H1 (cell line): ENCODE measurements at regions not wholly inside any gene's neighbourhood (a gene's known extent, or its start where the extent isn't known, plus 50 kb on each side); places are given as distances from the start of the nearest gene placed in this dataset.

Experiments
- CTCF ChIA-PET: fragments of 300-600 bp; sonication (Branson Sonifier 250); formaldehyde crosslinking; loops from one replicate; lab custom pipeline; 2021; ENCODE audit not compliant: partially characterized antibody; lab: Charles Lee
- POLR2A ChIA-PET: fragments of 300-600 bp; sonication (Branson Sonifier 250); formaldehyde crosslinking; loops from one replicate; lab custom pipeline; 2021; ENCODE audit warnings: inconsistent platforms; ENCODE audit not compliant: partially characterized antibody; lab: Charles Lee
- DNase-seq, 2 experiments: peaks; one replicate each; pipeline versions ENCODE4 v3.0.0 to v3.0.0-alpha.2; 2010 to 2022; ENCODE audit warnings: low spot score in 2 of 2, low read depth in 1 of 2, mixed read lengths in 1 of 2
- FAIRE-seq: peaks from 2 replicates; lab custom pipeline; 2011; peaks lifted over from hg19 to GRCh38; lab: Jason Lieb, UNC
- H2AFZ ChIP-seq: 2 replicates; pipeline ENCODE4 v1.8.1; 2012; ENCODE audit warnings: low read length, inconsistent platforms
- H2AK5ac ChIP-seq: 2 replicates; pipeline ENCODE4 v1.6.1; 2013; ENCODE audit warnings: low read depth, low read length
- H2BK120ac ChIP-seq: replicated peaks from 2 replicates; pipeline ENCODE3; 2013; ENCODE audit warnings: low read depth, low read length, inconsistent platforms
- H2BK12ac ChIP-seq: 2 replicates; pipeline ENCODE4 v1.6.1; 2013; ENCODE audit warnings: low read depth, low read length
- H2BK15ac ChIP-seq: 2 replicates; pipeline ENCODE4 v1.6.1; 2013; ENCODE audit warnings: low read length
- H2BK20ac ChIP-seq: 2 replicates; pipeline ENCODE4 v1.6.1; 2013; ENCODE audit warnings: low read length
- H2BK5ac ChIP-seq: 2 replicates; pipeline ENCODE4 v1.6.1; 2013; ENCODE audit warnings: low read depth, low read length
- H3K14ac ChIP-seq: 2 replicates; pipeline ENCODE4 v1.6.1; 2013; ENCODE audit warnings: inconsistent platforms; ENCODE audit not compliant: insufficient read length
- H3K18ac ChIP-seq: 2 replicates; pipeline ENCODE4 v1.6.1; 2013; ENCODE audit warnings: low read length; ENCODE audit errors: extremely low read depth
- H3K23ac ChIP-seq: 2 replicates; pipeline ENCODE4 v1.6.1; 2013; ENCODE audit warnings: inconsistent platforms; ENCODE audit not compliant: insufficient read length
- H3K23me2 ChIP-seq: 2 replicates; pipeline ENCODE4 v1.6.1; 2013; ENCODE audit warnings: low read depth, low read length
- H3K27ac ChIP-seq: 2 replicates; pipeline ENCODE4 v1.6.1; 2011; ENCODE audit warnings: low read depth, low read length, inconsistent platforms
- H3K27me3 ChIP-seq, 4 experiments: replicated peaks in 1 of 4; 1 replicate in 1 of 4; 2 replicates in 3 of 4; pipeline versions ENCODE4 v1.6.1 to v1.8.1; 2011 to 2013; ENCODE audit warnings: low read length in 3 of 4, mild to moderate bottlenecking in 3 of 4, inconsistent platforms in 2 of 4, mixed read lengths in 2 of 4, moderate library complexity in 1 of 4; ENCODE audit not compliant: control insufficient read depth in 3 of 4, insufficient read depth in 3 of 4; ENCODE audit errors: extremely low read depth in 1 of 4
- H3K36me3 ChIP-seq, 4 experiments: 2 replicates each; pipeline versions ENCODE4 v1.6.1 to v1.8.1; 2011 to 2013; ENCODE audit warnings: mild to moderate bottlenecking in 4 of 4, low read length in 3 of 4, moderate library complexity in 2 of 4, control low read depth in 1 of 4, inconsistent platforms in 1 of 4; ENCODE audit not compliant: insufficient read depth in 4 of 4, control insufficient read depth in 2 of 4
- H3K4ac ChIP-seq: replicated peaks from 2 replicates; pipeline ENCODE3; 2013; ENCODE audit warnings: low read length, low read depth, mixed read lengths, inconsistent platforms; ENCODE audit not compliant: insufficient read length
- H3K4me1 ChIP-seq, 4 experiments: replicated peaks in 1 of 4; 1 replicate in 1 of 4; 2 replicates in 3 of 4; pipeline versions ENCODE4 v1.6.1 to v1.8.1; 2011 to 2013; ENCODE audit warnings: low read length in 3 of 4, inconsistent platforms in 2 of 4, mixed read lengths in 1 of 4; ENCODE audit not compliant: insufficient read depth in 4 of 4, control insufficient read depth in 3 of 4
- H3K4me2 ChIP-seq, 2 experiments: 2 replicates each; pipeline versions ENCODE4 v1.6.1 to v1.8.1; 2011 to 2013; ENCODE audit warnings: low read depth in 2 of 2, low read length in 2 of 2, control low read depth in 1 of 2, inconsistent platforms in 1 of 2, mild to moderate bottlenecking in 1 of 2; ENCODE audit not compliant: insufficient read depth in 1 of 2
- H3K4me3 ChIP-seq, 4 experiments: fragments of 200-600, 300-600 bp in 1 of 4; sonication (generic), shearing (Covaris generic), sonication (Bioruptor Twin) in 1 of 4; 2 replicates each; pipeline versions ENCODE4 v1.5.1 to v1.8.1; 2011 to 2016; ENCODE audit warnings: low read length in 4 of 4, low read depth in 3 of 4, control low read depth in 2 of 4, inconsistent platforms in 2 of 4, mild to moderate bottlenecking in 2 of 4, mixed read lengths in 1 of 4, moderate library complexity in 1 of 4; ENCODE audit not compliant: insufficient read depth in 2 of 4; ENCODE audit errors: extremely low read depth in 1 of 4
- H3K56ac ChIP-seq: replicated peaks from 2 replicates; pipeline ENCODE3; 2013; ENCODE audit warnings: low read depth, mild to moderate bottlenecking, mixed read lengths, low read length, inconsistent platforms; ENCODE audit not compliant: insufficient read length
- H3K79me1 ChIP-seq: 2 replicates; pipeline ENCODE4 v1.6.1; 2013; ENCODE audit warnings: low read depth, low read length, control low read depth
- H3K79me2 ChIP-seq, 2 experiments: 2 replicates each; pipeline versions ENCODE4 v1.6.1 to v1.8.1; 2012 to 2013; ENCODE audit warnings: low read length in 2 of 2, mild to moderate bottlenecking in 2 of 2, inconsistent platforms in 1 of 2; ENCODE audit not compliant: insufficient read depth in 2 of 2, control insufficient read depth in 1 of 2
- H3K9ac ChIP-seq, 4 experiments: replicated peaks in 1 of 4; 1 replicate in 1 of 4; 2 replicates in 3 of 4; pipeline versions ENCODE4 v1.6.1 to v1.8.1; 2011 to 2013; ENCODE audit warnings: low read depth in 3 of 4, low read length in 3 of 4, control low read depth in 2 of 4, mild to moderate bottlenecking in 2 of 4, moderate library complexity in 2 of 4, inconsistent platforms in 1 of 4; ENCODE audit errors: extremely low read depth in 1 of 4
- H3K9me3 ChIP-seq, 2 experiments: 2 replicates each; pipeline versions ENCODE4 v1.6.1 to v1.8.1; 2012 to 2013; ENCODE audit warnings: mild to moderate bottlenecking in 2 of 2, moderate library complexity in 2 of 2, control low read depth in 1 of 2, inconsistent platforms in 1 of 2, low read depth in 1 of 2, low read length in 1 of 2, mixed read lengths in 1 of 2; ENCODE audit not compliant: insufficient read depth in 2 of 2
- H4K20me1 ChIP-seq, 2 experiments: replicated peaks in 1 of 2; 2 replicates each; pipeline versions ENCODE3 to v1.8.1; 2011 to 2013; ENCODE audit warnings: inconsistent platforms in 2 of 2, low read length in 2 of 2, mild to moderate bottlenecking in 1 of 2; ENCODE audit not compliant: insufficient read depth in 2 of 2, control insufficient read depth in 1 of 2
- H4K5ac ChIP-seq: 2 replicates; pipeline ENCODE4 v1.6.1; 2013; ENCODE audit warnings: low read length, low read depth, mixed read lengths, inconsistent platforms; ENCODE audit not compliant: insufficient read length
- H4K8ac ChIP-seq: 2 replicates; pipeline ENCODE4 v1.8.0; 2013; ENCODE audit warnings: mild to moderate bottlenecking, moderate library complexity, low read length, inconsistent platforms; ENCODE audit not compliant: insufficient read depth; ENCODE audit errors: extremely low read depth
- H4K91ac ChIP-seq: replicated peaks from 2 replicates; pipeline ENCODE3; 2013; ENCODE audit warnings: low read length, mixed read lengths, inconsistent platforms; ENCODE audit not compliant: insufficient read length
- CEBPB ChIP-seq: IDR thresholded peaks from 2 replicates; pipeline ENCODE4 v1.6.1; 2012; ENCODE audit warnings: low read depth, low read length
- FOSL1 ChIP-seq: IDR thresholded peaks from 2 replicates; pipeline ENCODE4 v1.6.1; 2011; ENCODE audit warnings: mild to moderate bottlenecking, low read depth, low read length, moderate library complexity; ENCODE audit not compliant: insufficient read depth
- GABPA ChIP-seq: IDR thresholded peaks from 2 replicates; pipeline ENCODE4 v1.6.1; 2011; ENCODE audit warnings: mild to moderate bottlenecking, low read length, moderate library complexity, borderline replicate concordance; ENCODE audit not compliant: insufficient read depth
- KDM1A ChIP-seq: fragments of 200-600, 300-600 bp; sonication (generic); IDR thresholded peaks from 2 replicates; pipeline ENCODE4 v1.7.1; 2016; ENCODE audit warnings: mild to moderate bottlenecking, low read length, borderline replicate concordance
- POLR2A ChIP-seq, 2 experiments: IDR thresholded peaks; 1 replicate in 1 of 2; 2 replicates in 1 of 2; pipeline ENCODE4 v1.6.1; 2011; ENCODE audit warnings: low read depth in 2 of 2, low read length in 2 of 2, mild to moderate bottlenecking in 2 of 2; ENCODE audit errors: control extremely low read depth in 1 of 2
- POLR2AphosphoS5 ChIP-seq: IDR thresholded peaks from 2 replicates; pipeline ENCODE4 v1.6.1; 2011; ENCODE audit warnings: low read depth, low read length
- SAP30 ChIP-seq: fragments of 300-600 bp; sonication (generic); IDR thresholded peaks from 2 replicates; pipeline ENCODE4 v1.7.1; 2012; ENCODE audit warnings: low read length, moderate library complexity, mild to moderate bottlenecking, inconsistent platforms; ENCODE audit not compliant: insufficient read depth, insufficient replicate concordance
- TAF7 ChIP-seq: optimal IDR thresholded peaks from 2 replicates; pipeline ENCODE3; 2011; ENCODE audit warnings: low read depth, mild to moderate bottlenecking, inconsistent platforms, low read length, moderate library complexity, borderline replicate concordance
- WGBS, 2 experiments: shearing (Covaris generic) in 1 of 2; methylation state at CpG; one replicate each; pipeline versions ENCODE4 v1.1.6 to v1.1.7; 2013 to 2015; ENCODE audit warnings: low lambda C conversion rate in 2 of 2, mixed read lengths in 2 of 2, inconsistent platforms in 1 of 2, low coverage in 1 of 2, missing lambda C conversion rate in 1 of 2; ENCODE audit not compliant: insufficient replicate concordance in 2 of 2, insufficient coverage in 1 of 2, insufficient read length in 1 of 2; ENCODE audit errors: extremely low coverage in 1 of 2, missing lambda C conversion rate in 1 of 2; 5-methylcytosine and 5-hydroxymethylcytosine counted together

DNA sequence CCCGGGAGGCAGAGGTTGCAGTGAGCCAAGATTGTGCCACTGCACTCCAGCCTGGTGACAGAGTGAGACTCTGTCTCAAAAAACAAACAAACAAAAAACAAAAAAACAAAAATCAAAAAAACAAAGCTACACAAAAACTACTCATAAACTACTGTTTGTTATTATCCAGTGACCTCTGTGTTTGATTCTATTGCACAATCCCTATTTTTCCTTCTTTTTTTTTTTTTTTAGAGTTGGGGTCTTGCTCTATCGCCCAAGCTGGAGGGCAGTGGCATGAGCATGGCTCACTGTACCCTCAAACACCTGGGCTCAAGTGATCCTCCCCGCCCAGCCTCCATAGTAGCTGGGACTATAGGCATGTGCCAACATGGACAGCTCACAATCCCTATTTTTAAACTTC lies 92.7 kb downstream of the FAM217A start:
- no peaks in the 10 kb centered on the region; the same call in 1 of the 2 replicates for H3K79me1 ChIP-seq
- H3K27me3 ChIP-seq, result no peaks in the 10 kb centered on the region
- H2AK5ac ChIP-seq, result no peak overlapping the region
- no peak overlapping the region for H3K18ac ChIP-seq
- H2BK20ac ChIP-seq, result peak overlapping the region; percentile 56; the same call in 1 of the 2 replicates
- no peak overlapping the region for H3K4me2 ChIP-seq
- TF ChIP-seq GABPA (no peak), SAP30 (no peak), POLR2A (IDR thresholded peaks at IDR 0.05; ENCODE audit: control extremely low read depth in 1 of 2, low read depth in 2 of 2, low read length in 2 of 2) (no peak), CEBPB (0 out of 2 replicates have a peak, but pooled peaks have one; percentile 15), TAF7 (no peak), KDM1A (no peak), FOSL1 (no peak), POLR2AphosphoS5 (no peak)
- no peak overlapping the region for H2BK12ac ChIP-seq
- ChIA-PET CTCF (interaction anchor here (0.6 to 2.7 kb wide), 12 partner anchors 9 to 996 kb away, joined by 3 to 20 read pairs (median 4); partner anchors contain the start of gene FAM50B), POLR2A (interaction anchor here (0.6 to 1.6 kb wide), 5 partner anchors 13 to 137 kb away, joined by 3 to 4 read pairs (median 3); partner anchors contain the start of gene FAM50B)
- DNase-seq (no peak), FAIRE-seq (no peak)
- H3K4me3 ChIP-seq, result no peak overlapping the region
- H3K36me3 ChIP-seq, result no peaks in the 10 kb centered on the region
- no peak overlapping the region for H3K23ac ChIP-seq
- H4K5ac ChIP-seq, result no peak overlapping the region
- H3K4ac ChIP-seq, result no peak overlapping the region
- H2BK5ac ChIP-seq, result no peak overlapping the region
- H4K91ac ChIP-seq, result no peak overlapping the region
- H3K79me2 ChIP-seq, result no peaks in the 10 kb centered on the region; a peak in 1 of 4 replicates
- 84% methylated on average over 3 of the region's 3 CpGs; no CpG with 5 or more reads in 1 of the 2 experiments for WGBS, 2 experiments
- H2AFZ ChIP-seq, result no peak overlapping the region
- no peaks in the 10 kb centered on the region for H4K20me1 ChIP-seq
- H3K23me2 ChIP-seq, result no peaks in the 10 kb centered on the region
- H3K14ac ChIP-seq, result no peak overlapping the region
- no peak overlapping the region for H4K8ac ChIP-seq
- H2BK120ac ChIP-seq, result no peak overlapping the region
- H3K56ac ChIP-seq, result no peak overlapping the region
- no peak overlapping the region for H3K9ac ChIP-seq
- 0 out of 2 replicates have a peak overlapping the region, but pooled peaks have one; percentile 67 for H2BK15ac ChIP-seq
- H3K4me1 ChIP-seq, result peaks cover 2 to 12% (median 8%) of the 10 kb centered on the region in 4 experiments; a peak in 5 of 7 replicates
- H3K9me3 ChIP-seq, result no peaks in the 10 kb centered on the region
- no peak overlapping the region for H3K27ac ChIP-seq
